ENCODE measurements at regions not wholly inside any gene's neighbourhood (a gene's known extent, or its start where the extent isn't known, plus 50 kb on each side); places are given as distances from the start of the nearest gene placed in this dataset.
"Not testable (repeated sequence)": the region's sequence is repeated elsewhere in the genome, so short reads cannot be mapped to it uniquely, and the experiment has no call there.

DNA sequence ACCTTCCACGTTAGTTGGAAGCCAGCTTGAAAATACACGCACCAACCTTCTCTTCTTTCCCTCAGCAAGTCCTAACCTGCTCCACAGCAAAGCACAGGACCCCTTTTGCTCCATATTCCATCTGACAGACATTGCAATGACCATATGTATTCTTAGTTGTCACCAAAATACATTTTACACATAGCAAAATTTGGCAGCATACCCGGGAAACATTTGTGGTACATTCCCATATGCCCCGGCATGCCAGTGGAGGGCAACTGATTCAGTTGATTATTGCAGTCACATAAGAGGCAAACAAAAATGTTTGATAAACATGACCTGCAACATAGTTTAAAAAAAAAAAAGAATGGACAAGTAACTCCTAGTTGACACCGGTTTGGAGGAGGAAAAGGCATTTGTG, 202.1 kb upstream of the UBE2E3 start:
- in situ Hi-C loops (cut with MboI; ENCODE audit: low pct_unique_long_range_greater_than_20kb, low sequenced_read_pairs, unreplicated experiment), result no loop called here
- TF ChIP-seq, protein P1, sequence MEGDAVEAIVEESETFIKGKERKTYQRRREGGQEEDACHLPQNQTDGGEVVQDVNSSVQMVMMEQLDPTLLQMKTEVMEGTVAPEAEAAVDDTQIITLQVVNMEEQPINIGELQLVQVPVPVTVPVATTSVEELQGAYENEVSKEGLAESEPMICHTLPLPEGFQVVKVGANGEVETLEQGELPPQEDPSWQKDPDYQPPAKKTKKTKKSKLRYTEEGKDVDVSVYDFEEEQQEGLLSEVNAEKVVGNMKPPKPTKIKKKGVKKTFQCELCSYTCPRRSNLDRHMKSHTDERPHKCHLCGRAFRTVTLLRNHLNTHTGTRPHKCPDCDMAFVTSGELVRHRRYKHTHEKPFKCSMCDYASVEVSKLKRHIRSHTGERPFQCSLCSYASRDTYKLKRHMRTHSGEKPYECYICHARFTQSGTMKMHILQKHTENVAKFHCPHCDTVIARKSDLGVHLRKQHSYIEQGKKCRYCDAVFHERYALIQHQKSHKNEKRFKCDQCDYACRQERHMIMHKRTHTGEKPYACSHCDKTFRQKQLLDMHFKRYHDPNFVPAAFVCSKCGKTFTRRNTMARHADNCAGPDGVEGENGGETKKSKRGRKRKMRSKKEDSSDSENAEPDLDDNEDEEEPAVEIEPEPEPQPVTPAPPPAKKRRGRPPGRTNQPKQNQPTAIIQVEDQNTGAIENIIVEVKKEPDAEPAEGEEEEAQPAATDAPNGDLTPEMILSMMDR (IDR thresholded peaks at IDR 0.05; ENCODE audit: extremely low read depth, insufficient read depth, missing control alignments), result no peak
- no peak for DNase-seq (ENCODE audit: low spot score)

DNA sequence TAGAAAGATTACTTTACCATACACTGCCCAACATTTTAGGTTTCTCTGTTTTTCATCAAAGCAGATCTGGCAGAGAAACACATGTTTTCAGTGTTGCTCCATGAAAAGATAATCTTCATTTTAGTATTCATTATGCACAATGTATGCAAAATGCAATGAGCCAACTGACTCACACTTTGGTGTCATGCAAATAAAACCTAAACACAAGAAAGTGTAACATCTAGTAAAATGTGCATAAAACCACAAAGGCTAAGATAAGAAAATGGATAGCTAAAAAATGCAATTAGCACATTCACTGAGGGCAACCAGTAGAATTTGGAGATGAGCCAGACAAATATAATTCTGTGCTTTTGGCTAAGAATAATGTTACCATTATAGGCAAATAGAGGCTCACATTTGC, 203.5 kb upstream of the UBE2E3 start:
- TF ChIP-seq, protein P1 (IDR thresholded peaks at IDR 0.05; ENCODE audit: extremely low read depth, insufficient read depth, missing control alignments), result no peak
- in situ Hi-C loops (cut with MboI; ENCODE audit: low pct_unique_long_range_greater_than_20kb, low sequenced_read_pairs, unreplicated experiment), result no loop called here
- no peak for DNase-seq (ENCODE audit: low spot score)

DNA sequence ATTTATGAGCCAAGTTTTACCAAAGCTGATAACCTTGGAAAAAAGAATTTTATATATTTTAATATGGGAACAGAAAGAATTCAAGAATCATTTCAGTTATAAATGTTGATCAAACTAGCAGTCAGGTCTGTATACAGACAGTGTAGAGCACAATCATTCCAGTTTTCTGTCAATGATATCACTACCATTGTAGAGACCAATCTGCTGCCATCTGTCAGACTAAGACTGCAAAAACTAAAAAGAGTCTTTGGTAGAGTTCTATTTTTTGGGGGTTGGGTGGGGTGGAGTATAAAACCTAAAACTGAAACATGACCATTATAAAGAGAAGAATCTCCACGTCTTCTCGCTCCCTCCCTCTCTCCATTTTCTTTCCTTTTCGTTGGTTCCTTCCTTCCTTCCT, 204.7 kb upstream of the UBE2E3 start:
- DNase-seq (ENCODE audit: low spot score), result no peak
- in situ Hi-C loops (cut with MboI; ENCODE audit: low pct_unique_long_range_greater_than_20kb, low sequenced_read_pairs, unreplicated experiment), result no loop called here
- TF ChIP-seq, protein P1 (IDR thresholded peaks at IDR 0.05; ENCODE audit: extremely low read depth, insufficient read depth, missing control alignments), result no peak

DNA sequence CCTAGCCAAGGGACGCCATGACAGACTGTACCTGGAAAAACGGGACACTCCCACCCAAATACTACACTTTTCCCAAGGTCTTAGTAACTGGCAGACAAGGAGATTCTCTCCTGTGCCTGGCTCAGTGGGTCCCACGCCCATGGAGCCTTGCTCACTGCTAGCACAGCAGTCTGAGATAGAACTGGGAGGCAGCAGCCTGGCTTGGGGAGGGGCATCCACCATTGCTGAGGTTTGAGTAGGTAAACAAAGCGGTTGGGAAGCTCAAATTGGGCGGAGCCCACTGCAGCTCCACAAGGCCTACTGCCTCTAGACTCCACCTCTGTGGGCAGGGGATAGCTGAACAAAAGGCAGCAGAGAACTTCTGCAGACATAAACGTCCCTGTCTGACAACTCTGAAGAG, 215.1 kb upstream of the UBE2E3 start:
- in situ Hi-C loops (cut with MboI; ENCODE audit: low pct_unique_long_range_greater_than_20kb, low sequenced_read_pairs, unreplicated experiment); DNase-seq (ENCODE audit: low spot score): not testable (repeated sequence)

DNA sequence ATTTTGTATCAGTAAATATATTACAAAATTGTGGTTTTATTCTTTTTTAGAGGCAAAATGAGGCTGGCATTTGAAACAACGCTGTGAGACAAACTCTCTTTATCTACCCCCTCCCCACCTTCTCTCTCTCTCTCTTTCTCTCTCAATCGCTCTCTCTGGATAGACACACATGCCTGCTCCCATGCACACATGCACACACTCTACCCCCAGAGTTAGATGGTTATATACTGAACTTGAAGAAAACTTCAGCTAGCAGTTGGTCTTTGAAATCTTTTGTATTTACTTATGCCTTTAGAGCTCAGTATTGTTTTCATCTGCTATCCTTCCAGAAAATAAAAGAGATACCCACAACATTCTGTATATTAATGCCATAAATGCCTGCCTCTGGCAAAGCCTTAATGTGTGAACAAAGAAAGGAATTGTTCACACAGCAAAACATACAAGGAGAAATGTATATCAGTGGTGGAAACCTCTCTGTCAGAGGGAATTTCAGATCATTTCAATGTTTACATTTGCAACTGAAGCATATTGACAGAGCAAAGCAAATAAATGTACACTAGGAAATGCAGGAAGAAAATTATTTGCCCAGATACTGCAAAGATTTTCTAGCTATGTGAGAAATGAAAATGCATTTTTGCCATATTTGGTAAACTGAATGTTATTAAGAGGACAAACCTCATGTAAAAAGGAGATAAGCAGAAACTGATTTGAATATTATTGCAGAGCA, 217.0 kb upstream of the UBE2E3 start:
- TF ChIP-seq, protein P1 (IDR thresholded peaks at IDR 0.05; ENCODE audit: extremely low read depth, insufficient read depth, missing control alignments), result no peak
- no peak for DNase-seq (ENCODE audit: low spot score)
- in situ Hi-C loops (cut with MboI; ENCODE audit: low pct_unique_long_range_greater_than_20kb, low sequenced_read_pairs, unreplicated experiment), result no loop called here

DNA sequence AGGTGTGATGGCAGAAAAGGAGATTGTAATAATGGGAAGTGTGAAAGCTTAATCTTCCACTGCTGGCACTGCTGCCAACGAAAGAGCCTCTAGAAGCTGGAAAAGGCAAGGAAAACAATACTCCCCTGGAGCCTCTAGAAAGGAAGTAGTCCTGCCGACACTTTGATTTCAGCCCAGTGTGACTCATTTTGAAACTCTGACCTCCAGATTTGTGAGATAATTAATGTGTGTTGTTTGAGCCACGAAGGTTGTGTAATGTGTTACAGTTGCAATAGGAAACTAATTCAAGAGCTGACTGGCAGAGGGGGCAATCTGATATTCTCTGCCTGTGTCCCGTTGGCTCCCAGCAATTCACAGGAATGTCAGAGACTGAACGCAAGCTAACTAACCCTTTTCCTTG, 219.2 kb upstream of the UBE2E3 start:
- no peak for DNase-seq (ENCODE audit: low spot score)
- TF ChIP-seq, protein P1 (IDR thresholded peaks at IDR 0.05; ENCODE audit: extremely low read depth, insufficient read depth, missing control alignments), result no peak
- in situ Hi-C loops (cut with MboI; ENCODE audit: low pct_unique_long_range_greater_than_20kb, low sequenced_read_pairs, unreplicated experiment), result no loop called here

DNA sequence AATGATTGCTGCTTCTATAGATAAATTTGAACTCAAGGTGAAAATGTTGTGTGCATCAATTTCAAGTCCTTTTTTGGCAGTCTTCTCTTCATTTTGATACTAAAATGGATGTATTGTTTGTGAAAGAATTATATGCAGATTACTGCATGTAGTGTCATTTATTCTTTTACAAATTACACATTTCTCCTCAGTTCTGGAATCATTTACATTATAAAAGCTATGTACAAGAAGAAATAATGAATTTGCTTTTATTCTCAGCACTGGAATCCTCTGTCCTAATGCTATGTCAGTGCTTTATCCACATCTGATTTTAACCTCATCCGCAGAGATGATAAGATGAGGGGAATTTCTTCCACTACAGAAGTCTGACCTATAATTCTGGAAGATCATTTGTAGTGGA, 220.8 kb upstream of the UBE2E3 start:
- in situ Hi-C loops (cut with MboI; ENCODE audit: low pct_unique_long_range_greater_than_20kb, low sequenced_read_pairs, unreplicated experiment), result no loop called here
- TF ChIP-seq, protein P1 (IDR thresholded peaks at IDR 0.05; ENCODE audit: extremely low read depth, insufficient read depth, missing control alignments), result no peak
- DNase-seq (ENCODE audit: low spot score), result no peak
